ENCODE measurements at regions not wholly inside any gene's neighbourhood (a gene's known extent, or its start where the extent isn't known, plus 50 kb on each side); places are given as distances from the start of the nearest gene placed in this dataset.

DNA sequence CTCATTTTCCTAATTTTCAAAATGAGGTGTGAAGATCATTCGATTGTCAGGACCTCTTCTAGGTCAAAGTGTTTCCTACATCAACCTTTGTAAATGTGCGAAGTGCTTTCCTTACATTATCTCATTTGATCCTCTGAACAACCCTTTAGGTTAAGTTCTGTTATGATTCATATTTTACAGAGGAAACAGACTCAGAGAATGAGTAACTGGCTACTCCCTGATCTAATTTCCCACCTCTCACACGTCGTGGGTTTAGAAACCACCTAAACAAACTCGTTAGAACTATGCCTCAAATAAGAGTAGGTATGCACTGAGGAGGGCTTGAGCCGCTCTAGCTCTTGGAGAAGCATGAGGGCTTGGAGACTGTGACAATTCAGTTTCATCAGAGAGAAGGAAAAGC is 148.6 kb downstream of the CD47 start:
- Histone ChIP-seq H3K27me3 (no peaks in the 10 kb centered on the region), H3K4me3 (no peak overlapping the region), H3K27ac (no peak overlapping the region), H3K4me1 (peaks cover 19% of the 10 kb centered on the region), H3K9me3 (no peaks in the 10 kb centered on the region), H3K36me3 (no peaks in the 10 kb centered on the region)
- TF ChIP-seq POLR2A (IDR thresholded peaks at IDR 0.05) (no peak), POLR2AphosphoS5 (IDR thresholded peaks at IDR 0.05; ENCODE audit: insufficient read depth in 1 of 2, low read depth in 1 of 2) (no peak)
- TF ChIP-seq, protein P1, sequence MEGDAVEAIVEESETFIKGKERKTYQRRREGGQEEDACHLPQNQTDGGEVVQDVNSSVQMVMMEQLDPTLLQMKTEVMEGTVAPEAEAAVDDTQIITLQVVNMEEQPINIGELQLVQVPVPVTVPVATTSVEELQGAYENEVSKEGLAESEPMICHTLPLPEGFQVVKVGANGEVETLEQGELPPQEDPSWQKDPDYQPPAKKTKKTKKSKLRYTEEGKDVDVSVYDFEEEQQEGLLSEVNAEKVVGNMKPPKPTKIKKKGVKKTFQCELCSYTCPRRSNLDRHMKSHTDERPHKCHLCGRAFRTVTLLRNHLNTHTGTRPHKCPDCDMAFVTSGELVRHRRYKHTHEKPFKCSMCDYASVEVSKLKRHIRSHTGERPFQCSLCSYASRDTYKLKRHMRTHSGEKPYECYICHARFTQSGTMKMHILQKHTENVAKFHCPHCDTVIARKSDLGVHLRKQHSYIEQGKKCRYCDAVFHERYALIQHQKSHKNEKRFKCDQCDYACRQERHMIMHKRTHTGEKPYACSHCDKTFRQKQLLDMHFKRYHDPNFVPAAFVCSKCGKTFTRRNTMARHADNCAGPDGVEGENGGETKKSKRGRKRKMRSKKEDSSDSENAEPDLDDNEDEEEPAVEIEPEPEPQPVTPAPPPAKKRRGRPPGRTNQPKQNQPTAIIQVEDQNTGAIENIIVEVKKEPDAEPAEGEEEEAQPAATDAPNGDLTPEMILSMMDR (IDR thresholded peaks at IDR 0.05): no peak
- intact Hi-C loops (cut with DNase I): no loop called here
- DNase-seq (ENCODE audit: extremely low spot score in 2 of 2): no peak

DNA sequence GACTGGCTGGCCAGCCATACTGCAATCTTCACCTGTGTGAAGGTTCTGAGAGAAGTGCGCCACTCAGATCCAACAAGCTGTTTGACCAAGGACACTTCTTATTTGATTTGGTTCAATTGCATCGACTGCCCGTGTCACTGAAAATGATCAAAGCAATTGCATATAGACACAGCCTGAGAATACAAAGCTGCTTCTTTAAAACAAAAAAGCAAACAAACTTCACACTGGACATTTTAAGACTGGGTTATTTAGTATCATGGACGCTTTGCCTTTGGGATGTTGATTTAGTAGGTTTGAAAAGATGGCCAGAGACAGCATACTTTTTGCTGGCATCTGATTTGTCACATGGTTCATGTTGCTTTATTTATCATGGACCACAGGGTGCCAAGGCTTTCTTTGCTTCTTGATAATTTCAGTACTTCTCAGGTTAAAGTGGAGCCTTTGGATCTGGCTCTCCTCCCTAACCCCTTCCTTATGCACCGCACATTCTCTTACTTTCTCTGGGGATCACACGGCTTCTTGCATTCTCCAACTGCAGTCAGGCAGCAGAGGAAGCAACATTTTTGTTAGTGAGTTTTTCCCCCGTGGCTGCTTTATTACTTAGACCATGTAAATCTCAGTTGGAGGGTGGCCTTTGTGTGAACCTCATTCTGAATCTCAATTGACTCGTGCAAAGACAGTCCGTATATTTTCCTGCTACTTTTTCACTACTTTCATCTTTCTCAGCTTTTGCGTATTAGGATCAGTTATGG is 151.0 kb downstream of the CD47 start:
- peaks cover 16% of the 10 kb centered on the region for H3K4me1 ChIP-seq
- TF ChIP-seq POLR2A (IDR thresholded peaks at IDR 0.05) (no peak), POLR2AphosphoS5 (IDR thresholded peaks at IDR 0.05; ENCODE audit: insufficient read depth in 1 of 2, low read depth in 1 of 2) (no peak)
- TF ChIP-seq, protein P1 (IDR thresholded peaks at IDR 0.05): no peak
- no peak overlapping the region for H3K27ac ChIP-seq
- H3K4me3 ChIP-seq: no peak overlapping the region
- H3K36me3 ChIP-seq: no peaks in the 10 kb centered on the region
- DNase-seq (ENCODE audit: extremely low spot score in 2 of 2): no peak
- no peaks in the 10 kb centered on the region for H3K9me3 ChIP-seq
- intact Hi-C loops (cut with DNase I): no loop called here
- no peaks in the 10 kb centered on the region for H3K27me3 ChIP-seq

DNA sequence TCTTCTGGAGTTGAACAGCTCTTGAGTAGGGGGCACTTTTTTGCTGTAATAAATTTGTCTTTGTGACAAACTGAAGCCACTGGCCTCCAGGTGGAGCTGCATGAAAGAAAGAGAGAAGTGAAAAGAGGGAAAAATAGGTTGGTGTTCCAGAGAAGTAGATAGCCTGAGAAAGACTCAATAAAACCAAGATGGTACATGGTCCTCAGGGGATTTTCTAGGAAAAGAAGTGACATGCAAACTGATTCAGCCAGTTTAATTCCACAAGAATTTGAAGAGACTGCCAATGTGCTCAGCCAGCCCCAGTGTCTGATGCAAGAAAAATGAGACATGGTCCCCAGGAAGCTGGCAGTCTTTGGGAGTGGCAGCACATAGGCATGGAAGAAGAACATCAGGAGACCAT is 152.7 kb downstream of the CD47 start:
- no peaks in the 10 kb centered on the region for H3K27me3 ChIP-seq
- H3K4me1 ChIP-seq: no peaks in the 10 kb centered on the region
- intact Hi-C loops (cut with DNase I): no loop called here
- H3K36me3 ChIP-seq: no peaks in the 10 kb centered on the region
- no peak for DNase-seq (ENCODE audit: extremely low spot score in 2 of 2)
- H3K4me3 ChIP-seq: no peak overlapping the region
- no peak overlapping the region for H3K27ac ChIP-seq
- TF ChIP-seq POLR2A (IDR thresholded peaks at IDR 0.05) (no peak), POLR2AphosphoS5 (IDR thresholded peaks at IDR 0.05; ENCODE audit: insufficient read depth in 1 of 2, low read depth in 1 of 2) (no peak)
- TF ChIP-seq, protein P1 (IDR thresholded peaks at IDR 0.05): peak in 2 of 3 experiments; percentile 24 to 37
- H3K9me3 ChIP-seq: no peaks in the 10 kb centered on the region

DNA sequence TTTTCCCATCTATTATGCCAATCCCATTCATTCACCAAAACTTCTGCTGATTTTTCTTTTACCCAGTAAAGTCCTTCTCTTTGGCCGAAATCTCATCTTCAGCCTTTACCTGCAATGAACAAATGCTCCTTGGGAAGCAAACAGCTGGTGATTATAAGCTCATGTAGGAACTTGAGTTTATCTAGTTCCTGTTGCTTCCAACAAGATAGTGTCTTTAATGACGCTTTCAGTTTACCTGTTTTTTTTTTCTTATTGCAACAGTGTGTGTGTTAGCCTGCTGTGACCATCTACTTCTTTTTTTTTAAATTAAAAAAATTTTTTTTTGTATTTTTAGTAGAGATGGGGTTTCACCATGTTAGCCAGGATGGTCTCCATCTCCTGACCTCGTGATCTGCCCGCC is 156.0 kb downstream of the CD47 start:
- H3K27ac ChIP-seq: no peak overlapping the region
- no peaks in the 10 kb centered on the region for H3K4me1 ChIP-seq
- H3K4me3 ChIP-seq: no peak overlapping the region
- no peak for DNase-seq (ENCODE audit: extremely low spot score in 2 of 2)
- no peaks in the 10 kb centered on the region for H3K27me3 ChIP-seq
- no peaks in the 10 kb centered on the region for H3K36me3 ChIP-seq
- intact Hi-C loops (cut with DNase I): no loop called here
- TF ChIP-seq POLR2AphosphoS5 (IDR thresholded peaks at IDR 0.05; ENCODE audit: insufficient read depth in 1 of 2, low read depth in 1 of 2) (no peak), POLR2A (IDR thresholded peaks at IDR 0.05) (no peak)
- TF ChIP-seq, protein P1 (IDR thresholded peaks at IDR 0.05): no peak
- no peaks in the 10 kb centered on the region for H3K9me3 ChIP-seq

DNA sequence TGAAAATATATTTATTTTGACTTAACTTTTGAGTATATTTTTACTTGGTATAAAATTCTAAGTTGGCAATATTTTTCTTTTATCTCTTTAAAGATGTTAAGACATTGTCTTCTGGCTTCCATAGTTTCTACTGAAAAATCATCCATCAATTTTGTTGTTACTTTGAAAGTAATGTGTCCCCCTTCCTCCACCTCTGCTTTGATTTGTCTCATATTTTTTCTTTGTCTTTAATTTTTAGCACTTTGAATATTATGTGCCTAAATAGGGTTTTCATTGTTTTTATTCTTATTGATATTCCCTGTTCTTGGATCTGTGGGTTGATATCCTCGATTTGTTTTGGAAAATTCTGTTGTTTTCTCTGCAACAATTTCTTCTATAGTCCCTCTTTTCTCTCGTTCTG is 157.4 kb downstream of the CD47 start:
- no peaks in the 10 kb centered on the region for H3K36me3 ChIP-seq
- DNase-seq (ENCODE audit: extremely low spot score in 2 of 2): no peak
- intact Hi-C loops (cut with DNase I): no loop called here
- no peak overlapping the region for H3K4me3 ChIP-seq
- no peaks in the 10 kb centered on the region for H3K9me3 ChIP-seq
- TF ChIP-seq POLR2AphosphoS5 (IDR thresholded peaks at IDR 0.05; ENCODE audit: insufficient read depth in 1 of 2, low read depth in 1 of 2) (no peak), POLR2A (IDR thresholded peaks at IDR 0.05) (no peak)
- TF ChIP-seq, protein P1 (IDR thresholded peaks at IDR 0.05): no peak
- no peaks in the 10 kb centered on the region for H3K27me3 ChIP-seq
- H3K27ac ChIP-seq: no peak overlapping the region
- no peaks in the 10 kb centered on the region for H3K4me1 ChIP-seq
